ENCODE measurements at regions not wholly inside any gene's neighbourhood (a gene's known extent, or its start where the extent isn't known, plus 50 kb on each side); places are given as distances from the start of the nearest gene placed in this dataset.

GRCh38 chr3:14318646-14319045 lies 83.8 kb upstream of the SLC6A6 start:
- DNase-seq: no peak

GRCh38 chr3:14319654-14320182 lies 82.7 kb upstream of the SLC6A6 start:
- peak; percentile 62 for DNase-seq

DNA sequence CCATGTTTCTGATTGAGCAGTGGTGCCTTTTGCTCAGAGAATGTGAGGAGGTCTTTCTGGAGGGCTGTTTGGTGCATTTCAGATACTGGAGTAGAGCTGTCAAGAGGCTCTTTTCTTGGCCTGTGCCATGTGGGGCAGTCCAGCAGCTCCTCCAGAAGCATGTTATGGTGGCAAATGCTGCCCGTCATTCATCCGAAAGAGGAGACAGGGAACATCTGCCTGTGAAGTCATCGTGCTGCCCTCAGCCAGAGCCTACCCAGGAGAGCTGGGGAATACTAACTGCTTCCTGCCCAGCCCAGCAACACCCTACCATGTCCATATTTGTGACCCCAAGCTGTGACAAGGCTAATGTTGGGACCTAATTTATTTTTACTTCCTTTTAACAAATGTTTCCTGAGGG lies 82.2 kb upstream of the SLC6A6 start:
- no peak for DNase-seq

DNA sequence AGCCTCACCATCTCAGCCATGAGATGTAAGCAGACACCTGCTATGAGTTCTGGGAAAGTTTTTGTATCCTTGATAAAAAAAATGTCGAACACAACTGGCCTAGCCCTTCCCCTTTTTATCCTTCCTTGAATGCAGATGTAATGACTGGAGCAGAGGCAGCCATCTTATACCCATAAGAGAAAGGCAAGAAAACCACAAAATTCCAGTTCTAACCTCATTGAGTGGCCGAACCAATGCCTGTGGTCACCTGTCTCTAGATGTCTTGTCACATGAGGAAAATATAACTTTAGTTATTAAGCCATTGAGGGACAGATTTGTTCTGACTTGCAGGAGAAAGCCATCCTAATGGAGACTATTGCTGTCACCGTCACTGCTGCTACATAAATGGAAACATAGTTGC lies 80.4 kb upstream of the SLC6A6 start:
- DNase-seq: no peak

GRCh38 chr3:14322667-14323295 lies 79.6 kb upstream of the SLC6A6 start:
- DNase-seq: no peak

- no peak for DNase-seq
These were observed 78.8 kb upstream of the SLC6A6 start for GRCh38 chr3:14323401-14324223.

DNA sequence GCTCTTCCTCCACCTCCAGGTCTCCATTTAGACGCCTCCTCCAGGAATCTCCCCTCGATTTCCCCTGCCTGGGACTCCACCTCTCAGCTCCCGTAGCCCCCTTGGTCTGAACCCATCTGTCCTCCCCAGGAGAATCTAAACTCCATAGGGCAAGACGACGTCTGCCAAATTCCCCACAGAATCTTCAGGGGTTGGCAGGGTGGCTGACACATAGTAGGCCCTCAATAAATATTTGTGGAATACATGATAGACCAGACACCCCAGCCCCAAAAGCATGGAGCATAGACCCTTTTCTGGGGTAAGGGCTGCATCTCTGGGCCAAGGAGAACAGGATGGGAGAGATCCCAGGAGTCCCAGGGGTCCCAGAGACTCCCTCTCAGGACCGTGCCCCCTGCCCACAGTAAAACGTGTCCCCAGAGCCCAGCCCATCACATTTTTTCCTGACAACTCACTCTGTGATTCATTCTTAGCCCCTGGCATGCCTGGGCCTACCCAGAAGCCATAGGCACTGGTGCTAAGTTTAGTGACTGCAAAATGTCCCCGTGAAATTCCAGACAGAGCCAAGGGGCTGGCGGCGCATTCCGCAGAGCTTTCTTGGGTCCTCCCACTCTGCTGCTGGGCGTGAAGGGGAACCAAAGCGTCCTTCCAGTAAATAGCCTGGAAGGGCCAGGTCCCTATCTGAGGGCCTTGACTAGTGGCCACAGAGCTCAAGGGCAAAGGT lies 78.0 kb upstream of the SLC6A6 start:
- DNase-seq: no peak

DNA sequence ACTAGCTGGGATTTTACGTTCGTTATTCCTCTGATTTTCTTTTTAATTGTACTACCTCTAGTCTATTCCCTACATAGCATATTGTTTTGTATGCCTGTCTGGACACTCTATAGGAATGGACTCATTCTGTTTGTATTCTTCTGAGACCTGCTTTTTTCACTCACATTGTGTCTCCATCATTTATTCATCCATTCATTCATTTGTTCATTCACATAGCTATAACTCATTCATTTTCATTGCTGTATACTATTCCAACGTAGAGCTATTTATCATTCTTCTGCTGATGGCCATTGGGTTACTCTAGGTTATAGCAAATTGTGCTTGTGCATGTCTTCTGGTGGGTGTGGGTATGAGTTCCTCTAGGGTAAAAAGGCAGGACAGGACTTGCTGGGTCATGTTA lies 74.0 kb upstream of the SLC6A6 start:
- DNase-seq: no peak

- peak; percentile 91 for DNase-seq
These were observed 73.1 kb upstream of the SLC6A6 start for GRCh38 chr3:14329116-14329830.

GRCh38 chr3:14329842-14330241 lies 72.6 kb upstream of the SLC6A6 start:
- DNase-seq: no peak

DNA sequence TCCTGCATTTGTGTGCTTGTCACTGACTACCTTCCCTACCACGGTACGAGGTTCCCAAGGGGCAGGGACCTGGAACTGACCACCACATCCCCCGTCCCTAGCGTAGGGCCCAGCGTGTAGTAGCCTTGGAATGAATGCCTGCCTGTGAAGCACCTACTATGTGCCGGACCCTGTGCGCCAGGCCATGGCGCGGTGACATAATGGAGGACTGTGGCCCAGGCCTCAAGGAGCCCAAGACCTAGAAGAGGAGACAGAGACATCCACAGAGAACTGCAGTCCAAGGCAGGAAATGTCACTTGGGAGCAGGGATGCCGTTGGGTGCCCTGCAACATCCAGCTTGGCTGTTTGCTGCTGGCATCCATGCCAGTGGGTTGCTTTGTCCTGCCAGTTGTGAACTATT lies 71.9 kb upstream of the SLC6A6 start:
- DNase-seq: no peak

DNA sequence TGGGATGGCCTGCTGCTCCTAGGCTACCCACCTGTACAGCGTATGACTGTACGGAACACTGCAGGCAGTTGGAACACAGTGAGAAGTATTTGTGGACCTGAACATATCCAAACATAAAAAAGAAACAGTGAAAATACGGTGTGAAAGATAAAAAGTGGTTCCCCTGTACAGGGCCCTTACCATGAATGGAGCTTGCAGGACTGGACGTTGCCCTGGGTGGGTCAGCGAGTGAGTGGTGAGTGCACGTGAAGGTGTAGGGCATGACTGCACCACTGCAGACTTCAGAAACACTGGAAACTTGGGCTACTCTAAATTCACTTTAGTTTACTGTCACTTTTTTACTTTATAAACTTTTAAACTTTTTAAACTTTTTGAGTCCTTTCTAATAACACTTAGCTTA lies 71.2 kb upstream of the SLC6A6 start:
- no peak for DNase-seq

GRCh38 chr3:14332392-14332791 lies 70.0 kb upstream of the SLC6A6 start:
- no peak for DNase-seq

- no peak for DNase-seq
These were observed 69.2 kb upstream of the SLC6A6 start for GRCh38 chr3:14333215-14333614.

DNA sequence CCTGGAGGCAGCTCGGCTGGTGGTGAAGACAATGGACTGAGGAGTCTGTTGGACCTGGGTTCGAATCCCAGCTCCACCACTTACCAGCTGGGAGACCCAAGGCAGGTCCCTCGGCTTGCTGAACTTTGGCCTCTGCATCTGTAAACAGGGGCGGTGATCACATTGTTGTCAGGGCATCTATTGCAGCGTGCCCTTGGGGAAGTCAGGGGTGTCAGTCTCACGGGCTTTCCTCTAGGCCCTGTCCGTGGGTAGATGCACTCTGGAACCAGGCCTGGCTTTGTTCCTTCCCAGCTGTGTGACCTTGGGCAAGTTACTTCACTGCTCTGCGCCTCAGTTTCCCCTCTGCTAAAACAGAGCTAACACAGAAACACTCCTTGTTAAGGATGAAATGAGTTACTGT lies 68.8 kb upstream of the SLC6A6 start:
- no peak for DNase-seq

- DNase-seq: no peak
These were observed 68.3 kb upstream of the SLC6A6 start for GRCh38 chr3:14334136-14334535.

DNA sequence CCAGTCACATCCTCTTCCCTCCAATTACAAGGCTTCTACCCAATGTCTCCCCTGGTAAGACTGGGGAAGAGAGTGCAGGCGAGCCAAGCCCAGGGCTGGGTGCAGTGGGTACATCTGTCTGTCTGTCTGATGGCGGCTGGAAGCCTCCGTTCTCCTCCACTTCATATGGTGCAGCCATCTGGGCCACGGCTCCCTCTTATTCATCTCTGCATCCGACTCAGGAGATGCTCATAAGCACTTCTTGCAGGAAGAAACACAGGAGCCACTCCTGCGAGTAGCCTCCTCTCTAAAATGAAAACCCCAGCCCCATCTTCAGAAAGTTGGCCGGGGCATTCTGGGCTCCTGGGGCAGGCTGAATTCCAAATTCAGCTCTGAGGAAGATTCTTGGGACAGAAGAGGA lies 67.5 kb upstream of the SLC6A6 start:
- no peak for DNase-seq

DNA sequence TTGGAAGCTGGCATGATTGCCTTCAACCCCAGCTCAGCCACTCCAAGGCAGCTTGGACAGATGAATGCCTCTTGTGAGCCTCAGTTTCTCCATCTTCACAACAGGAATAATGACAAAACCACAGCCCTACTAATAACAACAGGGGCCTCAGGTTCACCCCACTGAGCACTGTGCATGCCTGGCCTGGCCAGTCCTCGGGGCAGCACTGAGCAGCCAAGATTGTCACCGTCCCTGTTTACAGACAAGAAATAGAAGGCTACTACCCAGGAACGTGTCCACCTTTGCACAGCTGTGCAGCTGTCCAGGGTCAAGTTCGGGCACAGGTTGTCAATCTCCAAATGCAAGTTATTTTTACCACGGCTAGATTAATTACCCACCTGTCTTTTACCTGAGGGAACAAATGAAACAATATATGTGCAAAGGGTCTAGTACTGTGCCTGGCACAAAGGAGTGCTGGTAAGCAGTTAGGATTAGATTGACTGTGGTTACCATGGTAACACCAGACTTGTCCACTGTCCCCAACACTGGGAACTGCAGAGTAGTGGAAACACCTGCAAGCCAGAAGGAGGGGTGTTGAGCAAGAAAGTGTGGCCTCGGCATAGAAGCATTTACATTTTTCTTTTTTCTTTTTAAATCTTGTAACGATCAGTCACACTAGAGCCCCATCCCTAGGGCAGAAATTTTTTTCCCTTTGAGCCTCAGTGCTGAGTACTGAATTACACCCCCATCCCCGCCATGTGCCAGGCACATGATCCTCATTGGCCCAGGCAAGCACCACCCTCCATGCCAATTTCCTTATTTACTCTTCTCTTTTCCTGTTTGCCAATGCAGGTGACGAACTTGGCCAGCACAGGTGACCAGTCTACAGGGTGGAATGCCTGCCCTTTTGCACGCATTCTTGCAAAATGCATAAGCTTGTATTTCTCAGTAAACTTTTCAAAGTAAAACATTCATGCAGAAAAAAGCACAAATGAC lies 66.3 kb upstream of the SLC6A6 start:
- DNase-seq: no peak

GRCh38 chr3:14336749-14337598 lies 65.4 kb upstream of the SLC6A6 start:
- no peak for DNase-seq

DNA sequence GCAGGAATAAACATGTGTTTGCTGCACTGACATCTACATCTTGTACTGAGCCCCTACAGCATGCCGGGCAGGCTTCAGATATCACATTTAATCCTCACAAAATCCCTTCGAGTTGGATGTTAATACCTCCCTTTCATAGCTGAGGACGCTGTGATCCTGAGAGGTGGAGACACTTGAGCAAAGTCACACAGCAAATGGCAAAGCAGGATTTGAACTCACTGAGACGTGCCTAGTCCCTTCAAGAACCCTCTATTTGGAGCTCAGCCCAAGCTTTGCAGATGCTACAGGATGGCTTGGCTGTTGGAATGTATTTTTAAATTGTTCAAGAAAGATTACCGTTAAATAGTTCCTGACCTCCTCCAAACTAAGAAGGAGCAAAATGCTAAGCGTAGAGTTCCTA lies 64.6 kb upstream of the SLC6A6 start:
- no peak for DNase-seq

DNA sequence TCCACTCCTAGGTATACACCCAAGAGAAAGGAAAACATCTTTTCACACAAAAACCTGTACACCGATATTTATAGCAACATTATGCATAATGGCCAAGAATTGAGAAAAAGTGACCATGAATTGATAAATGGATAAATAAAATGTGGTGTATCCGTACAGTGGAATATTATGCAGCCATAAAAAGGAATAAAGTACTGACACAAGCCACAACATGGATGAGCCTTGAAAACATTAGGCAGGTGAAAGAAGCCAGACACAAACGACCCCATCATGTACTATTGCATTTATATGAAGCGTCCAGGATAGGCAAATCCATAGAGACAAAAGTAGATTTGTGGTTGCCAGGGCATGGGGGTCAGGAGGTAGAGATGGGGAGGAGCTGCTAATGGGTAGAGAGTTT lies 64.2 kb upstream of the SLC6A6 start:
- no peak for DNase-seq

All from NCI-H2171 treated with DMSO at 0.1 percent for 48 hours (cell line).